HG03460 (cell line): ENCODE measurements at regions not wholly inside any gene's neighbourhood (a gene's known extent, or its start where the extent isn't known, plus 50 kb on each side); places are given as distances from the start of the nearest gene placed in this dataset.
"Not testable (repeated sequence)": the region's sequence is repeated elsewhere in the genome, so short reads cannot be mapped to it uniquely, and the experiment has no call there.

Source experiments
- ATAC-seq: cut with Tn5 transposase; IDR thresholded peaks from one replicate; pipeline ENCODE4 v1.9.1; 2021; ENCODE audit not compliant: unreplicated experiment

DNA sequence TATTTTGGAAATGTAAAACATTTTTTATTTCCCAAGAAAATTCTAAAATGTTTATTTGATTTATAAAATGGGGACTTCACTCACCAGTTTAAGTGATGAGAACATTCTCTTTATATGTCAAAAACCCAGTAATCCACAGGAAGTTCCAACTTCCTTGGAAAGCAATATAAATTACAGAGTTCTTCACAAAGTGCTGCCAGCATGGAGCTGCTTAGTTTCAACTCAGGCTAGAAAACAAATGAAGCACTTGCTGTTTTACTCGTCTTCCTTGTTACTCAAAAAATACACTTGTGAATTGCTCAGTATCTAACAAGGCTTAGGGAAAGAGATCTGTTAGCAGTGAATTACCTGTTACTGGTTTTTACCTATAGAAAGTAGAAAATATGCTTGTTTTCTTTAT, 942.7 kb upstream of the MDGA2 start:
- ATAC-seq, result no peak

DNA sequence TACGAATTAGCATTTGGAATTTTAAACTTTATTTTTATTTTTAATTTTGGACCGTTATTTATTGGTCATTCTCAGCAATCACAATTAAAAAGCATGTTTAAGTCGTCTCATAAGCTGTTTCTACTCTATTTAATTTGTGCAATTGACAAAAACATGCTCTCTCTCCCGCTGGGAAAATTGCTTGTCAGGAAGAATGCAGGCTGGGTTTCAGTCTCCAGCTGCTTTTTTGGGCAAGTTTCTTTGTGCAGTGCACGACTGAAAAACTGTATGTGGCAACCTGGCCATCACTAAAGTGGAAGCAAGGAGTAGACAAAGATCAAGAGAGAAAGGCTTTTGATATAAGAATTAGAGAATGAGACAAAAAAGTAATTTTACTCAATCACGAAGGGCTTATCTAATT, 941.5 kb upstream of the MDGA2 start:
- ATAC-seq, result no peak

DNA sequence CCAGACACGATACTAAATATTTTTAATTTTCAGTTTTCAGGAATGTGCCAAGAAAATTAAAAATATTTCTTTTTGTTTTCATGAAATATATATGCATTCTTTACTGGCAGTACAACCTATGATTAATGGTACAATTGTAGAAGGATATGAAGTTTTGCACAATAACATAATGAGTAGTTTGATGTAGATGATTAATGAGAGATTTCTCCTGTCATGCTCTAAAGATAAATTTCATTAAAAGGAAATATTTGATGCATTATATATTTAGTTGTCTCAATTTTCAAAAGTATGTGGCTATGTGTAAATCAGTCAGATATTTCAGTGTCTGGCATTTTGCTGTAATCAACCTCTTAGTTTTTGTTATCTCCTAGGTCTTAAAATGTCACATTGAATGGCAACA, 940.2 kb upstream of the MDGA2 start:
- no peak for ATAC-seq

DNA sequence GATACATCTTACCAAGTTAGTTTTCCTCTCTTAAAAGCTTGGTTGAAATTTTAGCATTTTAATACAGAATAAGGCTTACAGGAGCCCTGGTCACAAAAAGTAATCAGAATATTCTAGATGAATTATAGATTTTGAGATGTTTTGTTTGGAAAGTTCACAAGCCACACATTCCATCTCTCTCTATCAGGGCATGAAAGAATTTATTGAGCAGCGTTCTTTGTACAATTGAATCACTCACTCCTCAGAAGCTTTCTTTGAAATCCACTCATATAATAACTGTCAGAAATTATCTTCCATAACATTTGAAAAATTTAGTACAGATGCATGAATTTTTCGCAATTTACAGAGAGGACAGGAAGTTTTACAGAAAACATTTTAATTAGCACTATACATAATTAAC, 938.6 kb upstream of the MDGA2 start:
- no peak for ATAC-seq

DNA sequence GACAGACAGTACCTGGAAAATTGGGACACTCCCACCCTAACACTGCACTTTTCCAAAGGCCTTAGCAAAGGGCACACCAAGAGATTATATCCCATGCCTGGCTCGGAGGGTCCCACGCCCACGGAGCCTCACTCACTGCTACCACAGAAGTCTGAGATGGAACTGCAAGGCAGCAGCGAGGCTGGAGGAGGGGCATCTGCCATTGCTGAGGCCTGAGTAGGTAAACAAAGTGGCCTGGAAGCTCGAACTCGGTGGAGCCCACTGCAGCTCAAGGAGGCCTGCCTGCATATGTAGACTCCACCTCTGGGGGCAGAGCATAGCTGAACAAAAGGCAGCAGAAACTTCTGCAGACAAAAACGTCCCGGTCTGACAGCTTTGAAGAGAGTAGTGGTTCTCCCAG, 931.6 kb upstream of the MDGA2 start:
- not testable (repeated sequence) for ATAC-seq

DNA sequence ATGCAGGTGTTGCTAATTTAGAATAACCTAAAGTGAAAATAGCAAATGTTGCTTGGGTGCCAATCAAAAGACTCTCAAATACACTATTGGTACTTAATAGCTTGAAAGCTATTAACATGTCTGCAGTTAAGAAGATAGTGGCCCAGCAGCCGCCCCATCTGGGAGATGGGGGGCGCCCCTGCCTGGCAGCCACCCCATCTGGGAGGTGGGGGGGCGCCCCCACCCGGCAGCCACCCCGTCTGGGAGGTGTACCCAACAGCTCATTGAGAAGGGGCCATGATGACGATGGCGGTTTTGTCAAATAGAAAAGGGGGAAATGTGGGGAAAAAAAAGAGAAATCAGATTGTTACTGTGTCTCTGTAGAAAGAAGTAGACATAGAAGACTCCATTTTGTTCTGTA, 923.1 kb upstream of the MDGA2 start:
- ATAC-seq, result no peak

DNA sequence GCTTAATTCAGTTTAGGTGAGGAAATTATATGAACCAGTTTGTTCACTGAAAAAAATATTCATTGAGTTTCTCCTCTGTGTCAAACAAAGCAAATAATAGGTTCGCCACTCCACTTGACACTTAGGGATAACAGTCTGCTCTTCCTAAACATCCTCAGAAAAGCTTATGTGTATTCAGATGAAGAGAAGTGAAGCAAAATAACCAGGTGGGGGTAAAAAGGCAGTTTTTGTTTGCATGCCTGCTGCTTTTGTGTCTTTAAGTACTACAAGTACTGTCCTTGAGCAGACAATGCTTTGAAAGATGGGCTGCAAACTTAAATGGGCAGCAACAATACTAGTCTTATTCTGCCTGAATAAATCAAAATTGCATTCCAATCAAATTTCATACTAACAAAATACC, 910.7 kb upstream of the MDGA2 start:
- no peak for ATAC-seq

DNA sequence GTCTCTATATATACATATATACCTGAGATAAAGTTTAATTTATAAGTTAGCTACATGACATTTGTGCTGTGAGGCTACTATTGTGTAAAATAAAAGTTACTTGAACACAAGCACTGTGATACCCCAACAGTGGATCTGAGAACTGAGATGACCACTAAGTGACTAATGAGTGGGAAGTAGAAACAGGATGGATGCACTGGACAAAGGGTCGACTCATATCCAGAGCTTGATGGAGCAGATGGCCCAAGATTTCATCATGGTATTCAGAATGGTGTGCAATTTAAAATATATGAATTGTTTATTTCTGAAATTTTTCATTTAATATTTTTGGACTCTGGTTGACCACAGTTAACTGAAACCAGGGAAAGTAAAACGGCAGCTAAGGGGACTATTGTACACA, 908.6 kb upstream of the MDGA2 start:
- peak; percentile 84 for ATAC-seq

DNA sequence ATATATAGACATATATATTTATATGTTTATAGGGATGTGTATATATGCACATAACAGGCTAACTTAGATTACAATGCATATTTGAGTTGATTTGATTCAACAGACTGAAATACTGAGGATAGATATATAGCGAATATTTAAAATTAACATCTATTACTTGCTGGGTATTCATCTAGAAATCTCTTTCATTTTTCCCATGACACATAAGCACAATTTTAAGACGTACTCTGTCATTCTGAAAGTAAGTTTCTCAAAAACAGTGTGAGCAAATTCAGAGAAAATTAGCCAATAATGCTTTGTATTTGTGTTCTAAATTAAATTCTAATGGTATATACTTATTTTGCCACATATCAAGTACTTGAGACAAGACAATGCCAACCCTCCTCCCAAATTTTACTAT, 907.5 kb upstream of the MDGA2 start:
- ATAC-seq, result peak; percentile 52

DNA sequence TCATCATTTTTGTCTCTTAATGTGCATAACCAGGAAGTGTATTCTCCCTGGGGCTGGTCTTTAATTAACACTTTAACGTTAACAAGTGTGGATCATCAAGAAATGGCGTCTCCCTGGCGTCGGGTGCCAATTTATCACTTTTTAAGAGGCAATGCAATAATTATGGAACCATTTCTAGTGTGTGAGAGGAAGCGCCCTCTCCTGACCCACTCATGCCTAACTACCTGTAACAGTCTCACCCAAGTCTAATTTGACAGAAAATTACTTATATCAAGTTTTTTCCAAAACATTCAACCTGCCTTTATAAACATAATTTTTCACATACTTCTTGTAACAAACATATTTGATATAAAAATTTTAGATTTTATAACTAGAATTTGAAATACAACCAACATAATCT, 905.3 kb upstream of the MDGA2 start:
- ATAC-seq, result no peak

DNA sequence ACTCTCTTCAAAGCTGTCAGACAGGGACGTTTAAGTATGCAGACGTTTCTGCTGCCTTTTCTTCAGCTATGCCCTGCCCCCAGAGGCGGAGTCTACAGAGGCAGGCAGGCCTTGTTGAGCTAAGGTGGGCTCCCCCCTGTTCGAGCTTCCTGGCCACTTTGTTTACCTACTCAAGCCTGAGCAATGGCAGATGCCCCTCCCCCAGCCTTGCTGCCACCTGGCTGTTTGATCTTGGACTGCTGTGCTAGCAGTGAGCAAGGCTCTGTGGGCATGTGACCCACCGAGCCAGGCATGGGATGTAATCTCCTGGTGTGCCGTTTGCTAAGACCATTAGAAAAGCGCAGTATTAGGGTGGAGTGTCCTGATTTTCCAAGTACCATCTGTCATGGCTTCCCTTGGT, 900.4 kb upstream of the MDGA2 start:
- no peak for ATAC-seq

DNA sequence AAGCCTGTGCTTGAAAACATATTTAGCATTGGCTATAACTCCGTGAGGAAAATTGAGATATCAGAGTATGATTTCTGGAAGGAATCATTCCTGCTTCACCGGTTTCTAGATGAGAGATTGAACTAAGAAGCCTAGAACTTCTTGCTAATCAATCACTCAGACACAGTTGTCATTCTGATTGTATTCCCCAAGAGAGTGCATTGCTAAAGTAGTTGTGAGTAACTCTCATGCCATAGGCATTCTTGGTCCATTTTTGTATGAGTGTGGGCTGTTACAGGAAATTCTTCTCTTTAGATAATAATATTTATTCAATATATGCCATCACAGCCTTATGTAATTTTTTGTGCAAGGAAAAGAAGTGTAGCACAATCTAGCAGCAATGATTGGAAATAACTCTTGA, 893.3 kb upstream of the MDGA2 start:
- no peak for ATAC-seq

DNA sequence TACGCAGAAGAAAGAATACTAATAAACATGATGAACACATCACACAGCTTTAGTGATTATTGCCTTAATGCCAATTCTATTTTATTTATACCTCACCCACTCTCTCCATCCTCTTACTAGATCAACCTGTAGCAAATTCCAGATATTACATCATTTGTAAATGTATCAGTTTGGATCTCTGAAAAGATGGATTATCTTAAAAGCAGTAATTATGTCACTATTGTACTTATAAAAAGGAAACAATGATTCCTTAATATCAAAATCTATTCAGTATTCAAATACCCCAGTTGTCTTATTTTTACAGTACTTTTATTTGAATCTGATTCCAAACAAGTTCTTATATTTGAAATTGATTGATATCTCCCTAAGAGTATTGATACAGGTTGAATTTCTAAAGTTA, 892.8 kb upstream of the MDGA2 start:
- ATAC-seq, result no peak

DNA sequence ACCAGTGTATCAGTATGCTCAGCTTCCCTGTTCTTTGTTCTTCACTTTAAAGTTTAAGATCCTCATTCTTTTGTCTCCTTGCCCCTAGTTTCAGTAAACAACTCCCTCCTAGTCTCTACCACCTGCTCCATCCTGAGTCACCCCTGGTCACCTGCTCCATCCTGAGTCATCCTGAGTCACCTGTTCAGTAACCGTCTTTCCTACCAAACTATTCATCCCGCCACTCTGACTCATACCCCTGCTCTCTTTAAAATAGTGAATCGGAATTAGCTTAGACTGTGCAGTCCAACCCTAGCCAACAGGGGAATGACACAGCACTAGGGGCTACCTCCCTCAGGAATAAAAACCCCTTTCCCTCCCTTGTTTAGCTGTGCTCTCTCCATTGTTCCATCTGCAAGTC, 888.1 kb upstream of the MDGA2 start:
- ATAC-seq, result no peak

DNA sequence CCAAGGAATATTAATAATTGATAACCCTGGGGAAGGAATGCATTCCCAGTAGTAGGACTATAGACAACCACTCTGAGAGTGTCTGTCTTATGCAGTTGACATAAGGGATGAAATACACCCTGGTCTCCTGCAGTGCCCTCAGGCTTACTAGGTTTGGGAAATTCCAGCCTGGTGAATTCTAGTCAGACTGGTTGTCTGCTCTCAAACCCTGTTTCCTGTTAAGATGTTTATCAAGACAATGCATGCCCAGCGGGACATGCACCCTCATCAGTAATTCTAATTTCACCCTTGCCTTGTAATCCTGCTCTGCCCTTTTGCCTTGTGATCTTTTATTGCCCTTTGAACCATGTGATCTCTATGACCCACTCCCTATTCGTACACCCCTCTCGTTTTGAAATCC, 886.0 kb upstream of the MDGA2 start:
- not testable (repeated sequence) for ATAC-seq

DNA sequence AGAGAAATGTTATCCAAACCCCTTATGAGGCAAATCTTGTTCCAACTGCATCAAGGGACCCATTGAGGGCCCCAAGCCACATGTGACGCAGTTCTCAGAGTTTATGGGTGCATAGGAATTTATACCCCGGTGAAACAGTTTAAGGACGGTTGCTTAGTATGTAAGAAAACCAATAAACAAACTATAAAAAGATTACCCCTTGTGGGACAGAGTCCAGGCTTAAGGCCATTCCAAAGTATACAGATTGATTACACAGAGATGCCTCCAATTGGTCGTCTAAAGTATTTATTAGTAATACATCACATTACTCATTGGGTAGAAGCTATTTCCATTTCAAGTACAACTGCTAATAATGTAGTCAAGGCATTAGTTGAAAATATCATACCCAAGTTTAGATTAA, 885.0 kb upstream of the MDGA2 start:
- no peak for ATAC-seq

DNA sequence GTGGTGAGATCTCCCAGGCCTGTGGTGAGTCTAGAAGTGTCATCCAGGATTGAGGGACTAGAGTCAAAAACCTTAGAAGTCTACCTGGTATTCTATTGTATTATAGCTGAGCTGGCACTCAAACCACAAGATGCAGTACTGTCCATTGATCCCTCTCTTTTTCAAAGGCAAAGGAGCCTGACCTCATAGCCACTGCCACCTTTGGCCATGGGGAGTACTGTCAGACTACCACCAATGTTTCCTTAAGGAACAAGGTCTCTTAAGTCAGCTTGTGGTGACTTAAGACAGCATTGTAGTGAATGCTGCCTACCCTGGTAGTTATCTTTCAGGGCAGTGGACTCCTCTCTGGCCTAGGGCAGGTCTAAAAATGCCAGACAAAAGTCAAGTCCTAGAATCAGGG, 878.0 kb upstream of the MDGA2 start:
- ATAC-seq, result no peak

DNA sequence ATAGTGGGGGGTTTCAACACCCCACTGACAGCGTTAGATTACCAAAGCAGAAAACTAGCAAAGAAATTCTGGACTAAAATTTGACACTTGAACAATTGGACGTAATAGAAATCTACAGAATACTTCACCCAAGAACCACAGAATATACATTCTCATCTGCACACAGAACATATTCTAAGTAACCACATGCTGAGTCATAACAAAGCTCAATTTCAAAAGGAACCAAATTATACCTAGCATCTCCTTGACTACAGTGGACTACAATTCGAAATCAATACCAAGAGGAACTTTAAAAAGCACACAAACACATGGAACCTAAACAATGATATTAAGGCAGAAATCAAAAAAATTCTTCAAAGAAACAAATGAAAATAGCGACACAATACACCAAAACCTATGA, 871.6 kb upstream of the MDGA2 start:
- ATAC-seq, result peak; percentile 70

DNA sequence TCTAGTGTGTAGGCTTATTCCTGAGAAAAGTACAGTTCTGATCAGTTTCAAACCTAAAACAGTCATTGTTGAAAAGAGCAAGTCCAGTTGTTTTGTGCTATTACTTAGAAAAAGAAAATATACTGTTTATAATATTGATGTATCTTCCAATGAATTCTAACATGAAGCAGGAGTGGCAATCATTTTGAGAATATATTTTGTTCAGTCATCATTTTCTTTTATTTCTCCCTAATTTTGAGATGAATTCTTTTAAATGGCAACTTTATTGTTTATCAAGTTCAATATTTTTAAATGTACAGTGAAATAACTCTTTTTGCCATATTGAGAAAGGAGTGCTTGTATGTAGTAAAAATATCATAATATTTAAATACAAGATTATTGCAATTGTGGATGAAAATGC, 862.2 kb upstream of the MDGA2 start:
- no peak for ATAC-seq

DNA sequence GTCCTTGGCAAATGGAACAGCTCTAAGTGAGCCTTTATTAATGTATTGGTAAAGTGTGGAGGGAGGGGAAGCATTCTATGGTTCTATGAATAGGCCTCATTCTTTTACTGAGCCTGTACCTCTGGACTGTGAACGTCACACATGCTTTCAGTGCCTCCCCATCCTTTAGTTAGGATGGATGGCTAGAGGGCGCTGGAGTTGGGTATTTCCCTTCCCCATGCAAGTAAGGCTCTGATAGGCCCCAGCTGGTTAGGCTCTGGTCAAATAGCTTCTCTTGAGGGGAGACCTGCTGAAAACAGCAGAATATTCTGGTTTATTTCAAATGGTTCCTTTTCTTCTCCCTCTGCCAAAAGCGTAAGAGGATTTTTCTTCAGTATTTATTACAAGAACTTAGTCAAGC, 860.9 kb upstream of the MDGA2 start:
- ATAC-seq, result no peak

DNA sequence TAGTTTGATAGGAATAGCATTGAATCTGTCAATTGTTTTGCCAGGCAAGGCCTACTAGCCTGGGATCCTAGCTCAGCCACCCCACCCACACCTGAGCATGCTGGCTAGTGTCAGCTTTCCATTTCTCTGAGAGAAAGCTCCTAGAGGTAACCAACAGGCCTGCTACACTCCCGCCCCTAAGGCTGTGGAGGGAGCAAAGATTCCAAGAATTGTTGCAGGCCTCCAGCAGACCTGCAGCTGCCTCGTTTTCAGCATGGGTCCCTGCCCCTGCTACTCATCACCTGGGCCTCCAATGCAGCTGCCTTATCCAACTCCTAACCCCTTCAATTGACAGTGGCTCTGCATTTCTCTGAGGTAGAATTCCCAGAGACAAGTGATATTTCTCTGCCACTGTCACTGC, 852.4 kb upstream of the MDGA2 start:
- no peak for ATAC-seq

DNA sequence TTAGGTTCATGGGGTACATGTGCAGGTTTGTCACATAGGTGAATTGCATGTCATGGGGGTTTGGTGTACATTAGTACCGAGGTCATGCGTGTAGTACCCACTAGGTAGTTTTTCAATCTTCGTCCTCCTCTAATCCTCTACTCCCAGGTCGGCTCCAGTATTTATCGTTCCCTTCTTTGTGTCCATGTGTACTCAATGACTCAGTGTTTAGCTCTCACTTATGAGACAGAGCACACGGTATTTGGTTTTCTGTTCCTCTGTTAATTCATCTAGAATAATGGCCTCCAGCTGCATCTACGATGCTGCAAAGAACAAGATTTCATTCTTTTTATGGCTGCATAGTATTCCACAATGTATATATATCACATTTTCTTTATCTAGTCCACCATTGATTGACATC, 850.9 kb upstream of the MDGA2 start:
- no peak for ATAC-seq

DNA sequence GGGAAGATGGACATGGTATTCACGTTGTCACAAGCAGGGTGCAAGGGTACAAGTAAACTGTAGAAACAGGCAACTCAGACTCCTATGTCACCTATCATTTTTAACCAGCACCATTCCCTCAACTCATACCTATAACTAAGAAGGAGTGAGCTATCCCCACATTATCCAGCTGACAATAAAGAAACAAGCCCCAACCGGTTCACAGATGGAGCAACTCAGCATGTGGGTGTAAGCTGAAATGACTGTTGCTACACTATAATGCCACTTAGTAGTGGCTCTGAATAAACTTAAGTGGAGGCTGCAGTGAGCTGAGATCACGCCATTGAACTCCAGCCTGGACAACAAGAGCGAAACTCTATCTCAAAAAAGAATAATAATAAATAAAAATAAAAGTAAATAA, 829.5 kb upstream of the MDGA2 start:
- no peak for ATAC-seq

DNA sequence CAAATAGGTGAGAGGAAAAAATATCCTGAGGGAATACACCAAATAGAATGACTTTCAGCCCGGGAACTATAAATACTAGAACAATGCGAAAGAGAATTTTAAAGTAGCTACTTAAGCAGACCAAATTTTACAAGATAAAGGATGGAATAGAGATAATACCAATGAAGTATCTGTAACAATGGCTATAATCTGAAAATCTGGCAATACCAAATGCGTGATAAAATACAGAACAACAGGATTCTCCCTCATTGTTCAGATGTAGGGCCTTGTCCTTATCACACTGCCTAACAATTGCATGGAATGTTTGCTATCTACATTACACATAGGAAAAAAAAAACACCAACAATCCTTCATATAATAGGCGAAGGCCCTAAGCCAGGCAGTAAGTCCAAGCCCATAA, 815.4 kb upstream of the MDGA2 start:
- no peak for ATAC-seq
